Right ventricle myocardium superior (tissue), 1 donor: ENCODE measurements at regions not wholly inside any gene's neighbourhood (a gene's known extent, or its start where the extent isn't known, plus 50 kb on each side); places are given as distances from the start of the nearest gene placed in this dataset.
"Not testable (repeated sequence)": the region's sequence is repeated elsewhere in the genome, so short reads cannot be mapped to it uniquely, and the experiment has no call there.

Experiments
- ATAC-seq: fragments of 200-7000 bp; cut with Tn5 transposase; one replicate; pipeline ENCODE4 v1.9.1; 2020; ENCODE audit warnings: mild to moderate bottlenecking; ENCODE audit not compliant: poor library complexity
- DNase-seq: peaks from one replicate; pipeline ENCODE4 v3.0.0-alpha.2; 2020
- intact Hi-C: fragments of 100-400 bp; cut with DNase I; formaldehyde crosslinking; loops from one replicate; pipeline ENCODE4 v1.11.2; 2022
- donor health status: DM: no; HTN: yes; CAD: no; lungs with severe emphysema.

DNA sequence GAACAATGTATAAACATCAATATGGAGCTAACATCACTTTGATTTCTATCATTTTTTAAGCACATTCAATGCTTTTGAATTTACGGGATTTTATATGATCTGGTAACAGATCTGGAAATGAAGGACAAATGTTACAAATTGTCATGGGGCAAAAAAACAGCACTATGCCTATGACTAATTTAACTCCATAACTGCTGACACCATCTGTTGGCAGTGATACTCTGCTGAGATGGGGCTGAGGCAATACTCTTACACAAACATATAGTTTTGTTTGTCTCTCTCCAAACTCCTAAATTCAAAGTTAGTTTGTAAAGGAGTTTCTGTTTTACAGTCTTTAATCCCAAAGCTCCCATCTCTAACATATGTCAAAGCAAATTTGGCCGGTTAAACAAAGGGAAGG is 132.5 kb upstream of the FER start:
- intact Hi-C loops: no loop called here
- ATAC-seq (no peak), DNase-seq (no peak)

DNA sequence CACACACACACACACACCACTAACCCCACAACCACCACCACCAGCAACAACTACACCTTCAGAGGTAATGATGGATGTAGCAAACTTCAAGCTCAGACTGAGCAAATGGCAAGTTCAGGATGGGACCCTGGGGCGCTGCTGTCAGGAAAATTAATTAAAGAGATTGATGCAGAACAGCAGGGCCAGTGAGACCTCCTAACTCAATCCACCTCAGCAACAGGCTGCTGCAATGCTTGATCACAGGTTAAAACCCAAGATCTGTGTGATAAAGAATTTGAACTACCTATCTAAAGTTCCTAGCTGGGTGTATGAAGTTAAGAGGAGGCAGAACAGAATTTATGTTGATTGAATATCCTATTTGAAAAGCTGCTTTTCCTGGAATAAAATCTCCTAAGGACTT is 140.3 kb upstream of the FER start:
- intact Hi-C loops: no loop called here
- ATAC-seq (no peak), DNase-seq (no peak)

DNA sequence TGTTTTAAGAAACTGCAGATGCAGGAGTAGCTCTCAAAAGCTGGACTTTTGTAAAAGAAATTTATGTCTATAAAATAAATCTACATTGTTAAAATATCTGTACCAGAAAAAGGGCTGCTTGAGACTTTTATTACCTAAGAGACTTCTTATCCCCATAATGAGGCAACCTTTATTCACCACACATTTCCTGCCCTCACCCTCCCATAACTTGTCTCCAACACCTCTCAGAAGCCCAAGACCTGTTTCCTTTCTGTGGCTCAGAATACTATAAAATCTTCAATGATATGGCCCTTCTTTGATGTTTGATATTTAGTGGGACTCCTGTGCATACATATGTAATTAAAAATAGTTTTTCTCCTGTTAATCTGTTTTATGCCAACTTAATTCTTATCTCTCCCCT is 141.5 kb upstream of the FER start:
- no peak for DNase-seq
- intact Hi-C loops: no loop called here
- no peak for ATAC-seq

DNA sequence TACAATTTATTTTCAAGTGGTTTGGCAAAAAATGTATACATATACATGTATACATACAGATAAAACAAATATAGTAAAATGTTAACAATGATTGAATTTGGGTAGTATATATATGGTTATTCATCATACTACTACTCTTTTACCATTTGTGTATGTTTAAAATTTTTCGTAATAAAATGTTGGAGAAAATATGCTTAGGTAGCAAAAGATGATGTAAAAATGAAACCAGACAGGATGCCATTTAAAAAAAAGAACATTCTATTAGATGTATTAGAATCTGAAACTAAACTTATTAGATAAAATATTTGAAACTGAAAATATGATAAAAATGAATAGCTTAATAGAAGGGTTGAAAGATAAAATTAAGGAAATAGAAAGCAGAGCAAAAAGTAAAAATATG is 144.9 kb upstream of the FER start:
- DNase-seq (no peak), ATAC-seq (no peak)
- intact Hi-C loops: no loop called here

DNA sequence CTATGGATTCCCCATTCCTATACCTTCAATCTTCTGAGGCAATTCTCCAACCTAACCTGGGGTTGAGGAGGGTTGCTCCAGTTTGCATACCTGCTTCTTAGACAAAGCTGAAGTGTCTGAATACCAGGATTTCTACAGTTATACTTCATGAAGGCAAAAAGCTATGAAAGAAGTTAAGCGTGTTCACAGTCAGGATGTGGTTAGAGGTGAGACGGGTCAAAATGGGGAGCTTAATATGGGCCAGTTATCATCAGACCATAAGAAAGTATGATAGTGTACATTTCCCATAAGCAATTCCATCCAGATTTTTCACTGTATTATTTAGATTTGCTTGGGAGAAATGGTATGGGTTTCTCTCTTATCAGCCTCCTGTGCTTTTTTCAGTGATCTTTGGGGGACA is 156.9 kb upstream of the FER start:
- intact Hi-C loops: no loop called here
- no peak for ATAC-seq

DNA sequence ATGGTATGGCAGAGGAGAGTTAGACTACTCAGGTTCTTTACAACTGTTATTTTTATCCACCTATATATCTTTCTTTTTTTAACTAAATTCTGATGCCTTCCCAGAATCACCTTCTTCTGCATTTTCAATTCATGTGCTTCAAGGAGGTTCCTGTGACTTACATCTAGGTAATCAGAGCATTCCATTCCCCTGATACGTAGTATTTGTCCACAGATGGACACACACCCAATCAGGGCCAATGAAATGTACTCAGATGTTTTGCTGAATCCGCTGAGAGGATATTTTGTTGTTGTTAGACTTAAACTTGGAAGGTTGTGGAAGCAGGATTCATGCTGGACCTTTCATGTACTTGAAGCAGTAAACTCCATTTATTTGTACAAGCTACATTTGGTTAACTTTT is 159.4 kb upstream of the FER start:
- intact Hi-C loops: no loop called here
- ATAC-seq (no peak), DNase-seq (no peak)

More for the DNA sequence above, 156.9 kb upstream of the FER start:
- DNase-seq: no peak

DNA sequence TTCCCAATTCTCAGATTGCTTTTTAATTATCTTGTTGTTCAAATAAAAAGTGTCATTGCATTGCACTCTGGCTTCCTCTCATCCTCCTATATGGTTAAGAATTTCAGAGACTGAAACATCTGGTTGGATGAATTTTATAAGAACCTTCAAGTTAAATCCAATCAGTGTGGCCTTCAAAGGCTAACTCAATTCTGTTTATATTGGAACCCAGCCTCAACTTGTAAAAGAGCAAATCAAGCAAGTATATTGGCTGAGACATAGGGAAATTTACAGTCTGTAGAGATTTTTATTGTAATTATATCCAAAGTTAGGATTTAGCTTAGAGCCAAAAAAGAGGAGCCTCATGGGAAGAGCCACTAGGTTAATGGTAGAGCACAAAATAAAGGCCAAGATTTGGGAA is 159.9 kb upstream of the FER start:
- intact Hi-C loops: no loop called here
- DNase-seq: no peak

DNA sequence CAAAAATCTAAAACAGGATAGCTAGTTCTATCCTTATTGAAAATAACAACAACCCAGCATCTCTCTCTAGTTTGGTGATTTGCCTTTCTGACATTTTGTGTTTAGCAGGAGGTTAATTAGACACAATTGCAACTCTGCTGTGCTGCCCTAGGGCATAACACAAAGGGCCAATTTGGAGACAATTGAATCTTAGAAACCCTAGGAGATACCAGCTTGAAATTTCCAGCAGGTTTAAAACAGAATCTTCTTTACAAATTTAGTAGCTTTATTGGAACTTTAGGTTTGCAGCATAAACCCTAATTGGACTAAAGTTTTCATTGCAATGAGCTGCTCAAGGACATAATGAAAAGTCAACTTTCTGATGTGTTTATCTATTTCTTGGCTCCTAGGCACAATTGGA is 166.7 kb upstream of the FER start:
- DNase-seq: no peak
- ATAC-seq: no peak
- intact Hi-C loops: no loop called here

More for the DNA sequence above, 159.9 kb upstream of the FER start:
- no peak for ATAC-seq

DNA sequence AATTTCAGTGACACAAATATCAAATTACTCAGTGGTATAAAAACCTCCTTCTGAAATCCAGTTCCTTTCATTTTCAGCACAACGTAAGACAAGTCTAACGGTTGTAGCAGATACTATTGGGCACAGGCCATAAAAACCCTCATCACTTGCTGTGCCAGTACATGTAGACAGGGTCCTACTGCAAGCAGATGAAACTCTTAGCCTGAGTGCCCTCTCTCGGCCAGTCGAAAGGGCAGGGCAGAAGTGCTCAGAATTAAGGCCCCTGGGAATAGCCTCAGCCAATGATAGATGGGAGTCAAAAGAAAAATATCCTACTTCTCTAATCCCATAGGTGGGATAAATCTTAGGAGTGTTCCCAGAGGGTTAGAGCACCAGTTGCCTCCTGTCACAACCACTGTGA is 168.5 kb upstream of the FER start:
- DNase-seq: no peak
- intact Hi-C loops: no loop called here
- ATAC-seq: no peak

DNA sequence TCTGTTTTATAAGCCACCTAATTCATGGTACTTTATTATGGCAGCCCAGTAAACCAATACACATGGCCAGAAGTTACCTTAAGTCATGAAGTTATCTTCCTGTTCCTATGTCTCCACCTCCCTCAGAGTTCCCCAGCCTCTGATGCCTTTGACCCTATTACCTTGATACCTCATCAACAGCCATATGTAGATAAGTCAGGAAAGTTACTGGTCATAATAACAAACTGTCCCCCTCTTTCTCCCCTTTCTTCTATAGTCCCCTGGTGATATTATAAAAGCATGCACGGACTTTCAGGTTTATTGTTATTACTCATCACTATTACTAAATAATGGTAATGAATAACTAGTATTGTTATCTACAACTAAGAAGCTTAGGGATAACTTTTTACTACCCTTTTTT is 168.9 kb upstream of the FER start:
- DNase-seq (no peak), ATAC-seq (no peak)
- intact Hi-C loops: no loop called here

DNA sequence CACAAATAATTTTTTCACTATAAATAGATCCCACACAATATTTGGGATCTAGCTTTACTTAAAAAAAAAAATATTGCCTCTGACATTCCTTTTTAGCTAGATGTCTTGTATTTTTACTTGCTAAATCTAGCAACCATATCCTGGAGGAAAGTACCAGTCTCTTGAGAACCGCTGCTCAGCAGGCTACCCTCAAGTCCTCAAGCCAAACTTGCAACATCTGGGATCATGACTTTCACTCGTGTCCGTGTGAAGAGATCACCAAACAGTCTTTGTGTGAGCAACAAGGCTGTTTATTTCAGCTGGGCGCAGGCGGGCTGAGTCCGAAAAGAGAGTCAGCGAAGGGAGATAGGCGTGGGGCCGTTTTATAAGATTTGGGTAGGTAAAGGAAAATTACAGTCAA is 180.3 kb upstream of the FER start:
- peak; percentile 66 for ATAC-seq
- intact Hi-C loops: no loop called here
- peak; percentile 38 for DNase-seq

DNA sequence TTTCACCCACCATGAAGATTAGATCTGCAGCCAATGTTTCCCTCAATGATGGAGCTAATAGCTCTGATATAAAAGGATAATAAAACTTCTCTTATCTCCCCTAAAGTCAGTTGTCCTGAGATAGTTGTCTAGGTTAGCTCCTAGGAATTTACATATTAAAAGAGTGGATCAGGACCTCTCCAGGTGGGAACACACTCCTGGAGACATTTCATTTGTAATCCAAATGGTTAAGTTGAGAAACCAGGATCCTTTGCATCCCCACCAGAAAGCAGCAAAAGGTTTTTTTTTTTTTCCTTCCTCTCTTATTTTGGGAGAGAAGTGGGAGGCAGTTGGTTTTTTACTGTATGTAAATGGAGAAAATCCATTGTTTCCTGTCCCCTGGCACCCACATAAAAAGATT is 182.5 kb upstream of the FBXL17 start:
- intact Hi-C loops: no loop called here
- no peak for ATAC-seq
- no peak for DNase-seq

DNA sequence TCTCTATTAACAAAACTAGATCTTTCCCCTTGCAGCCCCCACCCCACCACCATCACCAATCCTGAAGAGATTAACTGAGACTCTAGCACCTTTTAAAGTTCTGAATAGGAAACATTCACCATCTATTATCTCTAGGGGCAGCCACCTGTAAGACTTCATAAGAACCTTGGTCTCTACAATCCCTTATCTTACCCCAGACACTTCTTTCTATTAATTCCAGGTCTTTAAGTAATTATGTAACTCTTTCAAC is 180.2 kb upstream of the FBXL17 start:
- intact Hi-C loops: no loop called here
- DNase-seq: no peak
- ATAC-seq: no peak

DNA sequence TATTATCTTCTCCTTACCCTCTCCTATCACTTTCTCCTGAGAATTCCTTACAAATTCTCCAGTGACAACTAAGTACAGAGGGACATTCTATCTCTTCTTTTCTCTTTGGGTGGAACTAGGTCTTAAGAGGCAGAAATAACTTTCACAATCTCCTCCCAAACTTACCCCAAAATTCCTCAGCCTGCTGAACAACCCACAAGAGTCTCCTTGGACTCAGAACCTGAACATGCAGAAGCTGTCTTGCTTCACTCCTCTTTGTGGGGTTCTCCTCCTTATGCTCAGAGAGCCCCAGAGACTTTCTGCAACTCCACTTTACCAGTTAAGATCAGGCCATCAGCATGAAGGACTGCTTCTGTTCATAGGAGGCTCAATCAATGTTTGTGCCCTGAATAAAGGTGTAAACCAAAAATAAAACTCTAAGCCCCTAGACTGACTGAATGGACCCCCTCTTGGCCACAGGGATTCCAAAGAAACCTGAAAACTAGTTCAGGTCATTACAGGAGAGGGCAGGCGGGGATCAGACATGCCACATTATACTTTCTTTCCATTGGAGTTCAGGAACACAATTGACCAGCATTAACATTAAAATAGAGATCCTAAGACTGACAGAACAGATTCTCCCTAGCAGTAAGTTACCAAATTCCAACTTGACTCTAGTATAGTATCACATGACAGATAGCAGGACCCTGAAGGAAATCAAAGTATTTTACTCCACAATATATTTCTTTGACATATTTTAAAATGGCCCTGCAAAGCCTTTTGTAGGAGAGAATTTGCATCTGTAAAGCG is 179.7 kb upstream of the FBXL17 start:
- no peak for ATAC-seq

DNA sequence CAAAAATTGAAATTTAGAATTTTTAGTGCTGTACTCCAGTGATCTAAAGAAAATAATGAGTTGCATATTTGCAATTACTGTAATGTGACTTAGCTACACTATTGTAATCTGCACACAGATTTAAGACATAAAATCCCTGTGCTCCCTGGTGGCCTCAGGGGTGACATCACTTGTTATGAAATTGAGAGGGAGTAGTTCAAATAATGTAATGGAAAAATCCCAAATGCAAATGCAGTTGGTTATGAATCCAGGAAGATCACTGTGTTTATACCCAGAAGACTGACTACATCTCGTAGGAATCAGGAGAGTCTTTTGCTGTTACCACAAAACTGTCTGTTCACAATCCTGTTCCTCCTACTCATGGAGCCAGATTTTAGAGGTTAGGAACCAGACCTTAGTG is 178.7 kb upstream of the FBXL17 start:
- DNase-seq (peak; percentile 52), ATAC-seq (peak; percentile 85)
- intact Hi-C loops: no loop called here

More for the DNA sequence above, 179.7 kb upstream of the FBXL17 start:
- intact Hi-C loops: no loop called here
- DNase-seq: no peak

DNA sequence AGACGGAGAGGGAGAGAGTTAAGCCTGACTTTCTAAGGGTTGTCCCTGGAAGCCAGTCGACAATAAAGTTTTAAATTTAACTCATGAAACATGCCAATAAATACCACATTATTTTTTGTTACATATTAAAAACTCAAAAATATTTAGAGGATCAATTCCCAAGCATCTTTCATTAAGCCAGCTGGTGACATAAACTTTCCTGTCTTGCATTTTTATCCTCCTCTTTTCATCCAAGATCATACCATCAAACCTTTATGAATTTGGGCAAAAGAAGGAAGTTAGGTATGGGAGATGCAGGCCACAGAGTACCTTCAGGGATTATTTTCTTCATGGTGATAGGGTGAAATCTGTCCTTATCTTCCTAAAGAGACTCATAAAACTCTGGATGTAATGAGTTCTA is 178.3 kb upstream of the FBXL17 start:
- ATAC-seq: no peak
- intact Hi-C loops: no loop called here
- DNase-seq: no peak

DNA sequence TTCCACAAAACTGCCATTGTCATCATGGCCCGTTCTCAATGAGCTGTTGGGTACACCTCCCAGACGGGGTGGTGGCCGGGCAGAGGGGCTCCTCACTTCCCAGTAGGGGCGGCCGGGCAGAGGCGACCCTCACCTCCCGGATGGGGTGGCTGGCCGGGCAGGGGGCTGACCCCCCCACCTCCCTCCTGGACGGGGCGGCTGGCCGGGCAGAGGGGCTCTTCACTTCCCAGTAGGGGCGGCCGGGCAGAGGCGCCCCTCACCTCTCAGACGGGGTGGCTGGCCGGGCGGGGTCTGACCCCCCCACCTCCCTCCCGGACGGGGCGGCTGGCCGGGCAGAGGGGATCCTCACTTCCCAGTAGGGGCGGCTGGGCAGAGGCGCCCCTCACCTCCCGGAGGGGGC is 176.9 kb upstream of the FBXL17 start:
- intact Hi-C loops, ATAC-seq, DNase-seq: not testable (repeated sequence)

DNA sequence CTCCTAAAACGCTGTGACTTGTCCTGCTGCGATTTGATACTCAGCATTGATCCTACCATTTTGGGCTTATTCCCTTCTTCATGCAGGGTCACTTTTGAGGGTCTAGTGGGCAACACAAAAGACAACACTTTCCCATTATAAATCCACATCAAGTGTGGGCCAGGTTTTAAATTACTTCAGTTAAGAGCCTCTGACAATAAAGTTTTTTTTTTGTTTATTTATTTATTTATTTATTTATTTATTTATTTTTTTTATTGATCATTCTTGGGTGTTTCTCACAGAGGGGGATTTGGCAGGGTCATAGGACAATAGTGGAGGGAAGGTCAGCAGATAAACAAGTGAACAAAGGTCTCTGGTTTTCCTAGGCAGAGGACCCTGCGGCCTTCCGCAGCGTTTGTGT is 176.2 kb upstream of the FBXL17 start:
- DNase-seq, intact Hi-C loops, ATAC-seq: not testable (repeated sequence)

DNA sequence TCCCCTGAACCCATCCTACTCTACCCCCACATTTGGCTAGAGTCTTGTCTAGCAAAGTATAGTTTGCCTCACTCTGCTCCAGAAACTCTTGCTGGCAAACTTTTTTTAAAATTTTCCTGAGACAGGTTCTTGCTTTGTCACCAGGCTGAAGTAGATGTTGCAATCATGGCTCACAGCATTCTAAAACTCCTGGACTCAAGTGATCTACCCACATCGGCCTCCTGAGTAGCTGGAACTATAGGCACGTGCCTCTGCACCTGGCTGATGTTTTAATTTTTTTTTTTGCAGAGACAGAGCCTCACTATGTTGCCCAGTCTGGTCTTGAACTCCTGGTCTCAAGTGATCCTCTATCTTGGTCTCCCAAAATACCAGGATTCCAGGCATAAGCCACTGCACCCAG is 175.8 kb upstream of the FBXL17 start:
- ATAC-seq (no peak), DNase-seq (no peak)
- intact Hi-C loops: no loop called here

DNA sequence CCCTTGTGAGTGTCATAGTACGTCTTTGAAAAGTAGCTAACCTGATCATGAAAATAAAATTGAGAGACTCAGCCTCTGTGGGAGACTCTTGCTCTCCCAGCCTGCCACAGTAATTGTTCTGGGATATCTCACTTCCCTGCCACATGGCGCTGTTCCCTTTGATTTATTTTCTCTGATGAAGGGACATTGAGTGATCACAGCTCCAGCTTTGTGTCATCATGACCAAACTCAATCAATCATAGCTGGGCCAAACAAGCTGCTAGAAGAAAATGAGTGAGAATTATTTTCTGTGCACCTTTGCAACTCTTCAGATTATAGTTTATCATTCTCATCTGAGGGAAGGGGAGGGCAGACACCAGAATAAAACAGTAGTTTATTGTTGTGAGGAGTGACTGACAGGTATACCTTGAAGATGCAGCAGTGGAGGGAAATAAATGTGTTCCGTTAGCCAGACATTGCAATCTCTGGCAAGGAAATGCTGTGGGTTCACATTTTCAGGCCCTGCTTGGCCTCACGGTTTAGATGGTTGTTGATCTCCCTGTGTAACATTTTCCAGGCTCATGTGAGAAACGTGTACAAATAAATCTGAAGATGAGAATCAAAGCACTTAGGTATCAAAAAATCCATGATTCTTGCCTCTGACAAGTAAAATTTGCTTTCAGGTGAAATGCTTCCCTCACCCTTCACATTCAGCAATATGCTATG is 174.7 kb upstream of the FBXL17 start:
- intact Hi-C loops: no loop called here
- no peak for ATAC-seq
- DNase-seq: no peak
